ENCODE measurements at regions not wholly inside any gene's neighbourhood (a gene's known extent, or its start where the extent isn't known, plus 50 kb on each side); places are given as distances from the start of the nearest gene placed in this dataset.

- DNase-seq, result no peak
Measured at GRCh38 chr6:101312652-101313051, 80.9 kb upstream of the GRIK2 start.

- DNase-seq, result no peak
Measured at GRCh38 chr6:101322921-101323320, 70.6 kb upstream of the GRIK2 start.

- DNase-seq, result no peak
Measured at GRCh38 chr6:101326411-101326810, 67.1 kb upstream of the GRIK2 start.

GRCh38 chr6:101341926-101342325, 51.6 kb upstream of the GRIK2 start:
- DNase-seq, result no peak
